ENCODE measurements at regions not wholly inside any gene's neighbourhood (a gene's known extent, or its start where the extent isn't known, plus 50 kb on each side); places are given as distances from the start of the nearest gene placed in this dataset.

GRCh38 chr5:44659334-44659733 is 149.4 kb upstream of the MRPS30 start:
- no peaks in the 10 kb centered on the region for H3K27me3 ChIP-seq
- no peak for DNase-seq
- H3K4me1 ChIP-seq = no peaks in the 10 kb centered on the region
- no peaks in the 10 kb centered on the region for H3K36me3 ChIP-seq
- TF ChIP-seq, protein P1, sequence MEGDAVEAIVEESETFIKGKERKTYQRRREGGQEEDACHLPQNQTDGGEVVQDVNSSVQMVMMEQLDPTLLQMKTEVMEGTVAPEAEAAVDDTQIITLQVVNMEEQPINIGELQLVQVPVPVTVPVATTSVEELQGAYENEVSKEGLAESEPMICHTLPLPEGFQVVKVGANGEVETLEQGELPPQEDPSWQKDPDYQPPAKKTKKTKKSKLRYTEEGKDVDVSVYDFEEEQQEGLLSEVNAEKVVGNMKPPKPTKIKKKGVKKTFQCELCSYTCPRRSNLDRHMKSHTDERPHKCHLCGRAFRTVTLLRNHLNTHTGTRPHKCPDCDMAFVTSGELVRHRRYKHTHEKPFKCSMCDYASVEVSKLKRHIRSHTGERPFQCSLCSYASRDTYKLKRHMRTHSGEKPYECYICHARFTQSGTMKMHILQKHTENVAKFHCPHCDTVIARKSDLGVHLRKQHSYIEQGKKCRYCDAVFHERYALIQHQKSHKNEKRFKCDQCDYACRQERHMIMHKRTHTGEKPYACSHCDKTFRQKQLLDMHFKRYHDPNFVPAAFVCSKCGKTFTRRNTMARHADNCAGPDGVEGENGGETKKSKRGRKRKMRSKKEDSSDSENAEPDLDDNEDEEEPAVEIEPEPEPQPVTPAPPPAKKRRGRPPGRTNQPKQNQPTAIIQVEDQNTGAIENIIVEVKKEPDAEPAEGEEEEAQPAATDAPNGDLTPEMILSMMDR (IDR thresholded peaks at IDR 0.05) = no peak
- no peak overlapping the region for H3K4me3 ChIP-seq
- peaks cover 0 to 9% (median 4%) of the 10 kb centered on the region in 3 donors for H3K9me3 ChIP-seq
- no peak overlapping the region for H3K27ac ChIP-seq
- intact Hi-C loops (cut with DNase I; ENCODE audit: low total_unique reads) = no loop called here

GRCh38 chr5:44652674-44653073 is 156.1 kb upstream of the MRPS30 start:
- Histone ChIP-seq H3K27ac (no peak overlapping the region), H3K4me1 (no peaks in the 10 kb centered on the region), H3K9me3 (peaks cover 0 to 9% (median 4%) of the 10 kb centered on the region in 3 donors), H3K36me3 (no peaks in the 10 kb centered on the region), H3K4me3 (no peak overlapping the region), H3K27me3 (no peaks in the 10 kb centered on the region)
- no peak for DNase-seq
- intact Hi-C loops (cut with DNase I; ENCODE audit: low total_unique reads) = no loop called here
- TF ChIP-seq, protein P1 (IDR thresholded peaks at IDR 0.05) = no peak

GRCh38 chr5:44646016-44646415 is 162.7 kb upstream of the MRPS30 start:
- intact Hi-C loops (cut with DNase I; ENCODE audit: low total_unique reads) = no loop called here
- TF ChIP-seq, protein P1 (IDR thresholded peaks at IDR 0.05) = no peak
- Histone ChIP-seq H3K4me1 (no peaks in the 10 kb centered on the region), H3K4me3 (no peak overlapping the region), H3K36me3 (no peaks in the 10 kb centered on the region), H3K27me3 (no peaks in the 10 kb centered on the region), H3K27ac (no peak overlapping the region), H3K9me3 (no peaks in the 10 kb centered on the region)
- DNase-seq = no peak

GRCh38 chr5:44645502-44645901 is 163.2 kb upstream of the MRPS30 start:
- TF ChIP-seq, protein P1 (IDR thresholded peaks at IDR 0.05) = no peak
- DNase-seq = no peak
- no peak overlapping the region for H3K27ac ChIP-seq
- no peaks in the 10 kb centered on the region for H3K9me3 ChIP-seq
- no peak overlapping the region for H3K4me3 ChIP-seq
- H3K4me1 ChIP-seq = no peaks in the 10 kb centered on the region
- no peaks in the 10 kb centered on the region for H3K27me3 ChIP-seq
- no peaks in the 10 kb centered on the region for H3K36me3 ChIP-seq
- intact Hi-C loops (cut with DNase I; ENCODE audit: low total_unique reads) = no loop called here

DNA sequence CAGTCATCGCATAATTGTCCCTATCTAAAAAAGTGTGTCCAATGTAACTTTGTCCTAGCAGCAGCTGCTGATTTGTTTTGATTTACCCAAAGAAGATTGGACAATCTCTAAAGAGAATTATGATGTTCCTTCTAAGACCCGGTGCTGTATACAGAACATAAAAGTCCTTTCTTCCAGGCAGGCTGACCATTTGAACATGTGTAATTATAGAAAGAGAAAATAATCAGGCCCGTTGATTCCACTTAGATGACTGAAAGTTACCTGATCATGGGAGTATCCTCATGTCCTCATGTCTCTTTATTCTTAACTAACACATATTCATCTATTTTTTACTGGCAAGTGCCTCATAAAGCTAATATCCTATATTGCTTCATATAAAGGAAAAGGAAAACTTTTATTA is 164.1 kb upstream of the MRPS30 start:
- intact Hi-C loops (cut with DNase I; ENCODE audit: low total_unique reads) = no loop called here
- no peaks in the 10 kb centered on the region for H3K4me1 ChIP-seq
- TF ChIP-seq, protein P1 (IDR thresholded peaks at IDR 0.05) = no peak
- no peak overlapping the region for H3K4me3 ChIP-seq
- no peaks in the 10 kb centered on the region for H3K27me3 ChIP-seq
- H3K9me3 ChIP-seq = no peaks in the 10 kb centered on the region
- H3K36me3 ChIP-seq = no peaks in the 10 kb centered on the region
- no peak overlapping the region for H3K27ac ChIP-seq
- no peak for DNase-seq

DNA sequence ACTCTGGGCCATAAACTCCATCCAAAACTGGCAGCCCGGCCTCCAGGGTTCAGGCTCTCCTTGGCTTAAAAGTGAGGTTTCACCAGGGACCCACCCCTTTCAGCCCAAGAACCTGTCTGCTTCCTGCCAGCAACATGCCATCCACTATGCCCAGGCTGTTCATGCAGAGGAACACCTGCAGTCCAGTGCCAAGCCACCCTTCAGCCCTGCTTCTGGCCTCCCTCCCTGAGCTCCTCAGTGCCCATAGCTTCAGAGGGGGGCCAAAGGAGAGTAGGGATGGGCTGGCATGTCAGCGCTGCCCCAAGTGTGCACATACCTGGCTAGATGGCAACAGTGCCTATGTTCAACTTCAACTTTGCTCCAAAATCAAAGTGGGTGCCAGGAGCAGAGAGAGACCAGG is 166.9 kb upstream of the MRPS30 start:
- intact Hi-C loops (cut with DNase I; ENCODE audit: low total_unique reads) = no loop called here
- no peak for DNase-seq
- Histone ChIP-seq H3K4me1 (no peaks in the 10 kb centered on the region), H3K27ac (no peak overlapping the region), H3K36me3 (no peaks in the 10 kb centered on the region), H3K27me3 (no peaks in the 10 kb centered on the region), H3K4me3 (no peak overlapping the region), H3K9me3 (no peaks in the 10 kb centered on the region)
- TF ChIP-seq, protein P1 (IDR thresholded peaks at IDR 0.05) = no peak
